GM12801 (cell line): ENCODE measurements at regions not wholly inside any gene's neighbourhood (a gene's known extent, or its start where the extent isn't known, plus 50 kb on each side); places are given as distances from the start of the nearest gene placed in this dataset.

Experiments used
- TF ChIP-seq, protein P1 (sequence below): IDR thresholded peaks from one replicate; pipeline ENCODE4 v1.5.1; 2011; ENCODE audit warnings: control low read depth; ENCODE audit not compliant: insufficient read length; ENCODE audit errors: extremely low read depth

DNA sequence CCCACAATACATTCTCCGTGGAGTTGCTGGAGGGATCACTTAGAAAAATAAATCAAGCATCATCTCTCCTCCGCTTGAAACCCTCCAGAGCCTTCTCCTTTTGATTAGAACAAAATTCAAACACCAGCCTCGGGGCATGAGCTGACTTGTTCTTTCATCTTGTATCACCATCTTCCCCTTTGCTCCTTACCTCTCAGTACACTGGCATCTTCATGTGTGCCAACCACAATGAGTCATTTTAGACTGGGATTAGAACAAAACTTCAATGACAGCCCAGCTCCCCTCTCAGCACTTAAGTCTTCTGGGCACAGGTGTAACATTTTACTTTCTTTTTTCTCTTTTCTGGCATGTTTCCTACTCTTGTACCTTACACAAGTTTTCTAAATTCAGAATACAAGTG lies 1159.2 kb upstream of the TMEM132C start:
- TF ChIP-seq, protein P1, sequence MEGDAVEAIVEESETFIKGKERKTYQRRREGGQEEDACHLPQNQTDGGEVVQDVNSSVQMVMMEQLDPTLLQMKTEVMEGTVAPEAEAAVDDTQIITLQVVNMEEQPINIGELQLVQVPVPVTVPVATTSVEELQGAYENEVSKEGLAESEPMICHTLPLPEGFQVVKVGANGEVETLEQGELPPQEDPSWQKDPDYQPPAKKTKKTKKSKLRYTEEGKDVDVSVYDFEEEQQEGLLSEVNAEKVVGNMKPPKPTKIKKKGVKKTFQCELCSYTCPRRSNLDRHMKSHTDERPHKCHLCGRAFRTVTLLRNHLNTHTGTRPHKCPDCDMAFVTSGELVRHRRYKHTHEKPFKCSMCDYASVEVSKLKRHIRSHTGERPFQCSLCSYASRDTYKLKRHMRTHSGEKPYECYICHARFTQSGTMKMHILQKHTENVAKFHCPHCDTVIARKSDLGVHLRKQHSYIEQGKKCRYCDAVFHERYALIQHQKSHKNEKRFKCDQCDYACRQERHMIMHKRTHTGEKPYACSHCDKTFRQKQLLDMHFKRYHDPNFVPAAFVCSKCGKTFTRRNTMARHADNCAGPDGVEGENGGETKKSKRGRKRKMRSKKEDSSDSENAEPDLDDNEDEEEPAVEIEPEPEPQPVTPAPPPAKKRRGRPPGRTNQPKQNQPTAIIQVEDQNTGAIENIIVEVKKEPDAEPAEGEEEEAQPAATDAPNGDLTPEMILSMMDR = no peak

DNA sequence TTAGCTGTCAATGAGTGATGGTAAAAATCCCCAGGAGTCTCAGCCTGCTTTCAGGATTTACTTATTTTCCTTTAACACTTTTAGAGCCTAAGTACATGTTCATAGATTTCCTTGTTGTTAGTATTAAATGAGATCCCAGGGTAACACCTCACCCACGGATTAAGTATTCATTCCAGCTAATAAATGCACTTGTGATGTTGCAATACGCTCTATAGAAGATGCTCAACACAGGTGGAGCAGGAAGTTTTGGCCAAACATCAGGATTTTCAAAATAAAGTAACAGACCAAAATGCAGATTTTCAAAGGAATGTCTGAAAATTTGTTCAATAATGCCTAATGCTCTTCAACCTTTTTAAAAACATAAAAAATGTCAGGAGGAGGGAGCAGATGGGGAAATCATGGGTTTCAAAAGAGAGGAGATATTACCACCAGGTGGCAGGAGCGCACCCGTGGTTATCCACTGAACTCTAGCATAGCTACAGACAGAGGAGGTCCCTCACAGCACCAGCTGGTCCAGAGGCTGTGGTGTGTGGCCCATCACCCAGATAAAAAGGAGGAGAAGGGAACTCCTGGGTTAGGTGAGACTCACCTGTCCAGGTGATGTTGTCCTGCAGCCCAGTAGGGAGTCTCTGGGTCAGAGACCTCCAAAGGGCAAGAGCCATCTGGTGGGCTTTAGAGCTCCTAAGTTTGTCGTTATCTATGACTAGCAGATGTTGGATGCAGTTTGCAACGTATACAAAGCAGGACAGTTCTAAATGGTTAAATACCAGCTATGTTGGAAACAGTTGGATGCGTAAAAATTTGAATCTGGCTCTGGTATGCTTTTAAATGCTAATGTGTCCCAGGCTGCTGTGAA lies 1158.4 kb upstream of the TMEM132C start:
- TF ChIP-seq, protein P1 = no peak

DNA sequence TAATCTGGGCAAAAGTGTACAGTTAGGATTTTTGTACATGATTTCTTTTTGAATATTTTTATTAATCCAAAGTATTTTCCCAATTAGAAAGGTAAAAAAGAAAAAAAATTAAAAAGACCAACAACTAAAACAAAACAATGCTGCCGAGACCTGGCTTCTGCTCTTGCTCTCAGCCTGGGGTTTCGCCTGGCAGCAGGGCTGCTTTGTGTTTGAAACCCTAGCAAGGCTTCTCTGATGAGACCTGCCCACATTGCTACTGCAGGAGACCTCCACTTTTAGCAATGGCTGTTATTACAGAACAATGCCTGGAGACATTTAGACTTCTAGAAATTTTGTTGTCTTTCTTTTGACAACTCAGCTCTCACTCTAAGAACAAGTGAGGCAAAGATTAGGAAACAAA lies 1153.0 kb upstream of the TMEM132C start:
- TF ChIP-seq, protein P1 = no peak

DNA sequence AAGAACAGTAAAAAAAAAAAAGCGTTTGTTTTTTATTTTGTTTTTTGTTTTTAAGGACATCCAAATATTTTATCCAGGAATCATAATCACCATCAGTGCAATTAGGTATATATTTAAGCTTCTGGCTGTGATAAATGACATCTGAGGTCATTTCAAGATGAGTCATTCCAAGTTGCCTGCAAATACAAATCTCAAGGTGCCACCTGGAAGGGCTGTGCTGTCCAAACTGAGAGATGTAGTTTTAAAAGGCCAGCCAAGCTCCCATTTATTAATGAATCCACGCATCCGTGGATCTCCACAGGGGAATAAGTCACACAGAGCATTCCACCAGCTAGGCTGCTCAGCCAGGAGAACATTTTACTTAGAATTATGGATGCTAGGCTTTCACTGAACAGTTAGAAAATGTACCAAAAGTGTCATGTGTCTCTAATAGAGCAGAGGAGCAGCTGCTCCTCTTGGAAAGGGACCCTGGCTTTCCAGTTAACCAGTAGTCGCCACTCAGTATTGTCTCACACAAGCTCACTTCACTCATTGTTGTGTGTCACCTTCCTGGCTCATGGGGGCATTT lies 1151.4 kb upstream of the TMEM132C start:
- TF ChIP-seq, protein P1 = no peak

DNA sequence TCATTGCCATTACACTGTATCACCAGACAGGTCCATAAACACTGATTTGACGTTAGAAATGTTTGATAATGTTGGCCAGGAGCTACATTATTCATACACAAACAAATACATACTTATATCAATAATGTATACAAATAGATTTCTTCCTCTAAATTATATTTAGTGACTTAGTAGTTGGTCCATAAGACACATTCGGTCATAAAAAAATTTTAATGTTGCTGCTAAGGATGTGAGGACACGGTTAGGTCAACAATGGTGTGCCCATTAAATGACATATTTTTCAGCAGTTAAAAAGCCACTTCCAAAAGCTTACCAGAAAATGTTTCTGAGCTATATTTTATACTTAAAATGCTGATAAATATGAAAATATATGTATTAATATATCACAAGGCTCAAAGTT lies 1148.7 kb upstream of the TMEM132C start:
- TF ChIP-seq, protein P1 = no peak

DNA sequence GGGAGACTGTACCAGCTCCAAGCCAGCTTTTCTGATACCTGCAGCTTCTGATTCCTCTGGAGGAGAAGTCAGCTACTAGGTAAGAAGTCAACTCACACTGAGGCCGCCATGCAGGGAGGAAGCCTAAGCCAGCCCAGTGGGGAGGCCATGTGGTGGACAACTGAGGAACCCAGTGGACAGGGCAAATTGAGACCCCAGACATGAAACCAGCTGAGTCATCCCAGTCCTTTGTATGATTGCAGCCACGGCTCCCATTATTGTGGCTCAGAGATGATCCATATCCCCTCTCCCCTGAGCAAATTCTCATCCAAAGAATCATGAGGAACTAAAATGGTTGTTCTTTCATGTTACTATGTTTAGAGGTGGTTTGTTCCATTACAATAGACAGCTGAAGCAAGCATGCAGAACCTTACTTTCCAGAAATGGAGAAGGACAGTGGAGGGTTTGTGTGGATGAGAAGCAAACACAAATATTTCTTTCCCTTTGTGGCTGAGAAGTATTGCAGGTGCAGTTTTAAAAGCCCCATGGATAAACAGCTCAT lies 1147.3 kb upstream of the TMEM132C start:
- TF ChIP-seq, protein P1 = no peak

DNA sequence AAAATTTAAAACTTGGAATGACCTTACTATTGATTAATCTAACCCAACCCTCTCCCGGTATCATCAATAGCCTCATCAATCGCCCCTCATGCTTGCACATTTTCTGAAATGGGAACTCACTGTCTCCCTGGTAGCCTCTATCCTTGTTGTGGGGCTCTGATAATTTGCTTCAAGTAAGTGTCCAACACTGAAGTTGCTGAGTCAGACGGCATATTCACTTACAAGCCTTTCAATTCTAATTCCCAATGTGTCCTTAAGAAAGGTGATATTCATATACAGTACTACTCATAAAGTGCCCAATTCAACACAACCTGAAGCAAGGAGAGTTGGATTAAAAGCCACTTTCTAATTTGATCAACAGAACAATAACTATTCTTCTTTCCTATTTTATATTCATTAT lies 1146.1 kb upstream of the TMEM132C start:
- TF ChIP-seq, protein P1 = no peak
